A549 (cell line): ENCODE measurements at regions not wholly inside any gene's neighbourhood (a gene's known extent, or its start where the extent isn't known, plus 50 kb on each side); places are given as distances from the start of the nearest gene placed in this dataset.

ENCODE experiments used
- BCL3 ChIP-seq: fragments of >200 bp; sonication (Bioruptor Twin); formaldehyde crosslinking; IDR thresholded peaks from 3 replicates; pipeline ENCODE4 v1.6.1; 2016
- CBX8 ChIP-seq: fragments of 200-600 bp; sonication (generic); IDR thresholded peaks from 2 replicates; pipeline ENCODE4 v1.6.1; 2016
- CEBPB ChIP-seq, 2 experiments: fragments of >200 bp in 1 of 2; sonication (Bioruptor Twin) in 1 of 2; formaldehyde crosslinking in 1 of 2; IDR thresholded peaks; 2 replicates each; pipeline ENCODE4 v1.6.1; 2012 to 2016
- CTCF ChIP-seq: fragments of >200 bp; sonication (Bioruptor Twin); formaldehyde crosslinking; IDR thresholded peaks from 3 replicates; pipeline ENCODE4 v1.5.1; 2016
- E2F6 ChIP-seq: IDR thresholded peaks from 2 replicates; pipeline ENCODE4 v1.6.1; 2012; ENCODE audit warnings: low read depth, borderline replicate concordance
- EHMT2 ChIP-seq: fragments of 200-600 bp; sonication (generic); IDR thresholded peaks from 2 replicates; pipeline ENCODE4 v1.6.1; 2016; ENCODE audit warnings: antibody characterized with exemption, low read depth, mild to moderate bottlenecking, moderate library complexity
- EP300 ChIP-seq, 2 experiments: fragments of >200 bp; sonication (Bioruptor Twin); formaldehyde crosslinking; IDR thresholded peaks; 2 replicates in 1 of 2; 3 replicates in 1 of 2; pipeline ENCODE4 v1.6.1; 2016 to 2017
- GATA3 ChIP-seq: IDR thresholded peaks from 2 replicates; pipeline ENCODE4 v1.6.1; 2012; ENCODE audit warnings: borderline replicate concordance
- HOXB13 ChIP-seq: fragments of 250-450 bp; sonication (Bioruptor Pico); IDR thresholded peaks from 2 replicates; pipeline ENCODE4 v1.5.0; 2020; ENCODE audit warnings: low read depth, mild to moderate bottlenecking, moderate library complexity
- MAX ChIP-seq: IDR thresholded peaks from 2 replicates; pipeline ENCODE4 v1.6.1; 2012
- MYC ChIP-seq: IDR thresholded peaks from 2 replicates; pipeline ENCODE4 v1.6.1; 2012; ENCODE audit warnings: mild to moderate bottlenecking, inconsistent platforms, low read length, improper control_type of control experiment, borderline replicate concordance
- POLR2A ChIP-seq: IDR thresholded peaks from 2 replicates; pipeline ENCODE4 v1.6.1; 2012; ENCODE audit warnings: mild to moderate bottlenecking, low read length
- RFX5 ChIP-seq: fragments of 450-650 bp; IDR thresholded peaks from 2 replicates; pipeline ENCODE4 v1.7.1; 2014; ENCODE audit warnings: antibody characterized with exemption, mild to moderate bottlenecking, moderate library complexity

- TF ChIP-seq POLR2A (no peak), GATA3 (no peak), CTCF (no peak), MYC (no peak), HOXB13 (CRISPR knock-in tag) (no peak), BCL3 (no peak), CEBPB (IDR thresholded peaks at IDR 0.05) (no peak), EP300 (IDR thresholded peaks at IDR 0.05) (no peak), MAX (no peak), CBX8 (no peak), E2F6 (no peak), EHMT2 (no peak), RFX5 (no peak)
Measured at GRCh38 chr7:131000873-131001272, 266.9 kb upstream of the KLF14 start.
